ENCODE measurements at regions not wholly inside any gene's neighbourhood (a gene's known extent, or its start where the extent isn't known, plus 50 kb on each side); places are given as distances from the start of the nearest gene placed in this dataset.
"Not testable (repeated sequence)": the region's sequence is repeated elsewhere in the genome, so short reads cannot be mapped to it uniquely, and the experiment has no call there.

GRCh38 chr7:68857571-68857970 lies 740.7 kb upstream of the AUTS2 start:
- no peaks in the 10 kb centered on the region for H3K4me1 Mint-ChIP-seq
- no peak overlapping the region for H3K4me3 Mint-ChIP-seq
- no peaks in the 10 kb centered on the region for H3K9me3 Mint-ChIP-seq
- H3K36me3 Mint-ChIP-seq = no peaks in the 10 kb centered on the region
- no peak overlapping the region for H3K27ac Mint-ChIP-seq
- H3K27me3 Mint-ChIP-seq = no peaks in the 10 kb centered on the region

GRCh38 chr7:68858497-68858896 lies 739.8 kb upstream of the AUTS2 start:
- H3K9me3 Mint-ChIP-seq = no peaks in the 10 kb centered on the region
- no peaks in the 10 kb centered on the region for H3K36me3 Mint-ChIP-seq
- no peaks in the 10 kb centered on the region for H3K27me3 Mint-ChIP-seq
- no peaks in the 10 kb centered on the region for H3K4me1 Mint-ChIP-seq
- no peak overlapping the region for H3K27ac Mint-ChIP-seq
- H3K4me3 Mint-ChIP-seq = no peak overlapping the region

GRCh38 chr7:68861171-68861570 lies 737.1 kb upstream of the AUTS2 start:
- Mint-ChIP-seq H3K4me1 (no peaks in the 10 kb centered on the region), H3K27ac (no peak overlapping the region), H3K27me3 (no peaks in the 10 kb centered on the region), H3K9me3 (no peaks in the 10 kb centered on the region), H3K4me3 (no peak overlapping the region), H3K36me3 (no peaks in the 10 kb centered on the region)

- Mint-ChIP-seq H3K27me3 (no peaks in the 10 kb centered on the region), H3K4me3 (no peak overlapping the region), H3K27ac (no peak overlapping the region), H3K36me3 (no peaks in the 10 kb centered on the region), H3K4me1 (no peaks in the 10 kb centered on the region), H3K9me3 (no peaks in the 10 kb centered on the region)
Observed at GRCh38 chr7:68862261-68862660, 736.0 kb upstream of the AUTS2 start.

- H3K27ac Mint-ChIP-seq = no peak overlapping the region
- no peaks in the 10 kb centered on the region for H3K4me1 Mint-ChIP-seq
- no peak overlapping the region for H3K4me3 Mint-ChIP-seq
- H3K27me3 Mint-ChIP-seq = no peaks in the 10 kb centered on the region
- no peaks in the 10 kb centered on the region for H3K9me3 Mint-ChIP-seq
- H3K36me3 Mint-ChIP-seq = no peaks in the 10 kb centered on the region
Observed at GRCh38 chr7:68862736-68863135, 735.5 kb upstream of the AUTS2 start.

GRCh38 chr7:68865351-68866199 lies 732.7 kb upstream of the AUTS2 start:
- Mint-ChIP-seq H3K36me3 (no peaks in the 10 kb centered on the region), H3K27ac (no peak overlapping the region), H3K9me3 (peaks cover 5% of the 10 kb centered on the region), H3K27me3 (no peaks in the 10 kb centered on the region), H3K4me3 (no peak overlapping the region), H3K4me1 (no peaks in the 10 kb centered on the region)

- no peaks in the 10 kb centered on the region for H3K4me1 Mint-ChIP-seq
- no peak overlapping the region for H3K27ac Mint-ChIP-seq
- H3K4me3 Mint-ChIP-seq = no peak overlapping the region
- H3K9me3 Mint-ChIP-seq = peaks cover 5% of the 10 kb centered on the region
- H3K27me3 Mint-ChIP-seq = no peaks in the 10 kb centered on the region
- no peaks in the 10 kb centered on the region for H3K36me3 Mint-ChIP-seq
Observed at GRCh38 chr7:68866200-68866570, 732.1 kb upstream of the AUTS2 start.

GRCh38 chr7:68866721-68867120 lies 731.6 kb upstream of the AUTS2 start:
- H3K9me3 Mint-ChIP-seq, H3K27ac Mint-ChIP-seq, H3K4me3 Mint-ChIP-seq, H3K4me1 Mint-ChIP-seq, H3K27me3 Mint-ChIP-seq, H3K36me3 Mint-ChIP-seq: not testable (repeated sequence)

- no peaks in the 10 kb centered on the region for H3K27me3 Mint-ChIP-seq
- no peaks in the 10 kb centered on the region for H3K4me1 Mint-ChIP-seq
- no peaks in the 10 kb centered on the region for H3K36me3 Mint-ChIP-seq
- no peak overlapping the region for H3K4me3 Mint-ChIP-seq
- H3K9me3 Mint-ChIP-seq = peaks cover 7% of the 10 kb centered on the region
- H3K27ac Mint-ChIP-seq = no peak overlapping the region
Observed at GRCh38 chr7:68868978-68869377, 729.3 kb upstream of the AUTS2 start.

- Mint-ChIP-seq H3K36me3 (no peaks in the 10 kb centered on the region), H3K4me1 (no peaks in the 10 kb centered on the region), H3K27me3 (no peaks in the 10 kb centered on the region), H3K4me3 (no peak overlapping the region), H3K27ac (no peak overlapping the region), H3K9me3 (peaks cover 8% of the 10 kb centered on the region)
Observed at GRCh38 chr7:68873616-68874015, 724.7 kb upstream of the AUTS2 start.

- Mint-ChIP-seq H3K36me3 (no peaks in the 10 kb centered on the region), H3K4me1 (no peaks in the 10 kb centered on the region), H3K27me3 (no peaks in the 10 kb centered on the region), H3K9me3 (peaks cover 3% of the 10 kb centered on the region), H3K27ac (no peak overlapping the region), H3K4me3 (no peak overlapping the region)
Observed at GRCh38 chr7:68875857-68876256, 722.4 kb upstream of the AUTS2 start.

GRCh38 chr7:68887116-68887515 lies 711.2 kb upstream of the AUTS2 start:
- not testable (repeated sequence) for H3K36me3 Mint-ChIP-seq, H3K9me3 Mint-ChIP-seq, H3K4me3 Mint-ChIP-seq, H3K4me1 Mint-ChIP-seq, H3K27me3 Mint-ChIP-seq, H3K27ac Mint-ChIP-seq

- H3K27me3 Mint-ChIP-seq = no peaks in the 10 kb centered on the region
- H3K36me3 Mint-ChIP-seq = no peaks in the 10 kb centered on the region
- no peak overlapping the region for H3K4me3 Mint-ChIP-seq
- H3K27ac Mint-ChIP-seq = no peak overlapping the region
- peaks cover 4% of the 10 kb centered on the region for H3K9me3 Mint-ChIP-seq
- H3K4me1 Mint-ChIP-seq = no peaks in the 10 kb centered on the region
Observed at GRCh38 chr7:68888971-68889385, 709.3 kb upstream of the AUTS2 start.

GRCh38 chr7:68892236-68892635 lies 706.0 kb upstream of the AUTS2 start:
- no peaks in the 10 kb centered on the region for H3K27me3 Mint-ChIP-seq
- H3K27ac Mint-ChIP-seq = no peak overlapping the region
- H3K36me3 Mint-ChIP-seq = no peaks in the 10 kb centered on the region
- H3K9me3 Mint-ChIP-seq = peaks cover 9% of the 10 kb centered on the region
- no peak overlapping the region for H3K4me3 Mint-ChIP-seq
- no peaks in the 10 kb centered on the region for H3K4me1 Mint-ChIP-seq

- Mint-ChIP-seq H3K27ac (no peak overlapping the region), H3K36me3 (no peaks in the 10 kb centered on the region), H3K27me3 (no peaks in the 10 kb centered on the region), H3K9me3 (peaks cover 9% of the 10 kb centered on the region), H3K4me3 (no peak overlapping the region), H3K4me1 (no peaks in the 10 kb centered on the region)
Observed at GRCh38 chr7:68893411-68893810, 704.9 kb upstream of the AUTS2 start.

GRCh38 chr7:68899156-68899555 lies 699.1 kb upstream of the AUTS2 start:
- H3K9me3 Mint-ChIP-seq, H3K27ac Mint-ChIP-seq, H3K4me1 Mint-ChIP-seq, H3K36me3 Mint-ChIP-seq, H3K4me3 Mint-ChIP-seq, H3K27me3 Mint-ChIP-seq: not testable (repeated sequence)

- H3K4me3 Mint-ChIP-seq = no peak overlapping the region
- H3K36me3 Mint-ChIP-seq = no peaks in the 10 kb centered on the region
- no peak overlapping the region for H3K27ac Mint-ChIP-seq
- H3K4me1 Mint-ChIP-seq = no peaks in the 10 kb centered on the region
- H3K9me3 Mint-ChIP-seq = peaks cover 5% of the 10 kb centered on the region
- no peaks in the 10 kb centered on the region for H3K27me3 Mint-ChIP-seq
Observed at GRCh38 chr7:68900096-68900495, 698.2 kb upstream of the AUTS2 start.
